ENCODE measurements at regions not wholly inside any gene's neighbourhood (a gene's known extent, or its start where the extent isn't known, plus 50 kb on each side); places are given as distances from the start of the nearest gene placed in this dataset.
A peak's percentile ranks its signal among the peaks of the same experiment; 100 is the strongest.

GRCh38 chr7:156456503-156457115 is 184.0 kb upstream of the RNF32 start:
- no peak for DNase-seq (ENCODE audit: low read depth)

- no peak for DNase-seq (ENCODE audit: low read depth)
These were observed 184.5 kb upstream of the RNF32 start for GRCh38 chr7:156456032-156456431.

- no peak for DNase-seq (ENCODE audit: low read depth)
These were observed 190.1 kb upstream of the RNF32 start for GRCh38 chr7:156450473-156450872.

GRCh38 chr7:156448918-156449317 is 191.7 kb upstream of the RNF32 start:
- no peak for DNase-seq (ENCODE audit: low read depth)

- DNase-seq (ENCODE audit: low read depth) = no peak
These were observed 193.6 kb upstream of the RNF32 start for GRCh38 chr7:156446990-156447389.

- DNase-seq (ENCODE audit: low read depth) = no peak
These were observed 194.4 kb upstream of the RNF32 start for GRCh38 chr7:156445997-156446761.

- DNase-seq (ENCODE audit: low read depth) = no peak
These were observed 198.1 kb upstream of the RNF32 start for GRCh38 chr7:156442516-156442915.

- no peak for DNase-seq (ENCODE audit: low read depth)
These were observed 200.1 kb upstream of the RNF32 start for GRCh38 chr7:156440456-156440855.

GRCh38 chr7:156438011-156438410 is 202.6 kb upstream of the RNF32 start:
- no peak for DNase-seq (ENCODE audit: low read depth)

GRCh38 chr7:156437021-156437614 is 203.5 kb upstream of the RNF32 start:
- DNase-seq (ENCODE audit: low read depth) = no peak

GRCh38 chr7:156435486-156436231 is 204.9 kb upstream of the RNF32 start:
- no peak for DNase-seq (ENCODE audit: low read depth)

- no peak for DNase-seq (ENCODE audit: low read depth)
These were observed 205.9 kb upstream of the RNF32 start for GRCh38 chr7:156434706-156435105.

- no peak for DNase-seq (ENCODE audit: low read depth)
These were observed 208.6 kb upstream of the RNF32 start for GRCh38 chr7:156432018-156432417.

- DNase-seq (ENCODE audit: low read depth) = no peak
These were observed 210.5 kb upstream of the RNF32 start for GRCh38 chr7:156430109-156430508.

GRCh38 chr7:156429514-156429913 is 211.1 kb upstream of the RNF32 start:
- DNase-seq (ENCODE audit: low read depth) = no peak

GRCh38 chr7:156423876-156424275 is 216.7 kb upstream of the RNF32 start:
- DNase-seq (ENCODE audit: low read depth) = peak; percentile 25

GRCh38 chr7:156420496-156420895 is 220.1 kb upstream of the RNF32 start:
- DNase-seq (ENCODE audit: low read depth) = no peak

GRCh38 chr7:156419782-156420181 is 220.8 kb upstream of the RNF32 start:
- DNase-seq (ENCODE audit: low read depth) = no peak

GRCh38 chr7:156402255-156402654 is 238.3 kb upstream of the RNF32 start:
- DNase-seq (ENCODE audit: low read depth) = peak; percentile 25

GRCh38 chr7:156401617-156402016 is 239.0 kb upstream of the RNF32 start:
- no peak for DNase-seq (ENCODE audit: low read depth)

GRCh38 chr7:156400046-156400445 is 240.5 kb upstream of the RNF32 start:
- no peak for DNase-seq (ENCODE audit: low read depth)

GRCh38 chr7:156397249-156397648 is 243.3 kb upstream of the RNF32 start:
- no peak for DNase-seq (ENCODE audit: low read depth)
